H4 (cell line): ENCODE measurements at regions not wholly inside any gene's neighbourhood (a gene's known extent, or its start where the extent isn't known, plus 50 kb on each side); places are given as distances from the start of the nearest gene placed in this dataset.
"Not testable (repeated sequence)": the region's sequence is repeated elsewhere in the genome, so short reads cannot be mapped to it uniquely, and the experiment has no call there.

Experiments
- DNase-seq: peaks from one replicate; pipeline ENCODE4 v3.0.0-alpha.2; 2015; ENCODE audit warnings: low spot score

DNA sequence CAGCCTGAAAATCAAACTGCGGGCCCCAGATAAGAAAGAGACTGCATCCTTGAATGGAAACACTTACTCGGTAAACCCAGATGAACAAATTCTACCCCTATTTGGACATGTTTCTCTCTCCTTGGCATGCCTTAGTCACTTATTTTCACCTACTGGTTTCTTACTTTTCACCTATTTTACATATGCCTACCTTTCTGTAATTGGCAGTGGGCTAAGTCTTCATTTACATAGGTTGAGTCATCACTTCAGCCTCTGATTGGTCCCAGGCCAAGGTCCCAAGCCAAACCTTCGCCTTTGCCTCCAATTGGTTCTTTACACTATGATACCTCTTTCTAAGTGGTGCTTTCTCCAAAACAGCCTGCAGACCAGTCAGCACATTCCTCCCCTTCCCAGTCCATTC is 111.3 kb downstream of the DYRK2 start:
- DNase-seq: no peak

DNA sequence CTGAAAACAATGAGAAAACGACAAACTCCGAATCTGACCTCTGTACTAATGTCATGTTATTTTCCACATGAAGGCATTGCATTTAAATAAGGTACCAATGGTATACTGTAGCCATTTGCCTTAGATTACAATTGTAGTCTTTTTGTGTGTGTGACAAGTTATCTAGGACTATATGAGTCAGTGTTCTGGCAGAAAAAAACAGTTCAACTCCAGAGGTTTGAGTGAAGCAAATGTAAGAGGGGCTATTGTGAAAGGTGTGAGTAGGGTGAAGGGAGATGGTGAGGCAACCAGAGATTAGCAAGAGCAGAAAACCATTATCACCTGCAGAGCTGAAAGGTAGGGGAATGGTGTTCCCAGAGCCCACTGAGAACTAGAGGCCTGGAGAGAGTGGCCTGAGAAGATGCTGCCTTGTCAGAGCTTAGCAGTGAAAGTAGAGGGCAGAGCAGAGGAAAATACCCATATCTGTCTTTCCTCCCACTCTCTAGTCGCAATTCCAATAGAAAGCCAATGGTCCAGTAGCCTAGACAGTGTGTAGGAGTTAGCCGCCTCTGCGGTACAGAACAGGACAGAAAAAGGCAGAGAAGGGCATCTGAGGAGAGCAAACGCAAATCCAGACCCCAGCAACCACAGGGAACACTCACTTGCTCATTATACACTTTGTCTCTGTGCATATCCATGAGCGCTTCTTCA is 112.2 kb downstream of the DYRK2 start:
- DNase-seq: no peak

DNA sequence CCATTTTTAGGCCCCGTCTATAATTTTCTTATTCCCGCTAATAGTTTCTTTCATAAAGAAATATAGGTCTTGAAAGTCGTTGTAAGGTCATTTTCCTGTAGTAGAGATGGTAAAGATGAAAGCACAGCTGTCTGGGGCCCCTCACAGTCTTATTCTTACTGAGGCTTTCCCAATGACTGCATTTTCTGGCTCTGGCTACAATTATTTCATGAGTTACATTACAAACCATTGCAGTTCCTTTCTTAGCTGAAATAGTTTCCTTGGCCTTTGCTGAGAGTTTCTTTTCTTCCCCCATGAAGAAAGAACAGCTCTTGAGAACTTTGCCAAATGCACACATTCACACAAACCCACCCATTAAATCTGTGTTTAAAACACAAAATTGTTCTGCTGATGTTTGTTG is 113.0 kb downstream of the DYRK2 start:
- no peak for DNase-seq

DNA sequence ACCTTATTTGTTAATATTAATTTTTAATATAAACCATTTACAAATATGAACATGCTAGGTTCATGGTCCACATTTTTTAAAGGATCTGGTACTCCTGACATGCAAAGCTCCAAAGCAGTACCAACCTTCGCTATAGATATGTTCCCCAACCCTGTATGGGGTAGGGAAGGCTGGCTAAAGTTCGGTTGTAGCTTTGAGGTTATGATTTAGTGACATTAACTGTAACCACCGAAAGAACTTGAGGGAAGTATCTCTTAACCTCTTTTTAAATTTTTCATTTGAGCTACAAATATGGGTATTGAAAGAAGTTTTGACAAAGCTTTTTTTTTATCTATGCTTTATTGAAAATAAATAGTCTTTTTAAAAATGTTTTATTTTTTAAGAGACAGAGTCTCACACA is 115.5 kb downstream of the DYRK2 start:
- no peak for DNase-seq

- DNase-seq: no peak
These were observed 116.5 kb downstream of the DYRK2 start for GRCh38 chr12:67764946-67765619.

- DNase-seq: peak; percentile 32
These were observed 117.5 kb downstream of the DYRK2 start for GRCh38 chr12:67765776-67766766.

DNA sequence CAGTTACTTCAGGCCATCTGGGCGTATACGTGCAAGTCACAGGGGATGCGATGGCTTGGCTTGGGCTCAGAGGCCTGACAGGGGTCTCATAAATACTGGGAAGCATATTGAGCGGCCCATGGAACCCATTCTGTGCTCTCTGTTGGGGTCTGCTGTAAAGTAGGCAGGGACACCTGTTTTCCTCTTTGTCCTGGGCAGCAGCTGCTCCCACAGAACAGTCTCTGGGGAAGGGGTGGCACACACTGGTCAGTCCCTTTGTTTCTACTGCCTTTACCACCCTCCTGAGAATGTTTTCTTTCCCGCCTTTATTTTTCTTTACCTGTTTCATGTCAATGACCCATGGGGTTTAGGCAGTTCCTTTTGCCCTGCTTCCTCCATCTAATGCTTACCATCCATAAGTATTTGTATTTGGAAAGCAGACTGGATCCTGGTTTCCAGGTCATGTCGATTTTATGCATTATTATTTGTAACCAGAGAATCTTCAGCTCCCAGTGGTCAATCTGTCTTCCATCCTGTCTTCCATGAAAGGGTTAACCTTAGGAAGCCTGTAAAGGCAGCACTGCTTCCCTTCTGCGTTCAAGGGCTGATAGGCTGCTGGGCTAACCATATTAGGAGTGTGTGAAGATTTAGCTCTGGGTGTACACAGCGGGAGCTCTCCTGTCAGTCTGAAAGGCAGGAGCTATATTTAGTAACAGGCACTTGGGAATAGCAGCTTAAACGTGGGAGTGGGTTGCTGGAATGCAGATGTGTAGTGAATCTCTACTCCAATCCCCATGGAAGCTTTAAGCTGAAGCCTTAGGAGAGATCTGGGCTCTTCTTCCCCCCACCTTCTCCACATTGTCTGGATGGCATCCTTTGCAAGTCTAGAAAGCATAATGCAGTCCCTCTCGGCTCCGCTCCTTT is 124.0 kb downstream of the DYRK2 start:
- DNase-seq: no peak

DNA sequence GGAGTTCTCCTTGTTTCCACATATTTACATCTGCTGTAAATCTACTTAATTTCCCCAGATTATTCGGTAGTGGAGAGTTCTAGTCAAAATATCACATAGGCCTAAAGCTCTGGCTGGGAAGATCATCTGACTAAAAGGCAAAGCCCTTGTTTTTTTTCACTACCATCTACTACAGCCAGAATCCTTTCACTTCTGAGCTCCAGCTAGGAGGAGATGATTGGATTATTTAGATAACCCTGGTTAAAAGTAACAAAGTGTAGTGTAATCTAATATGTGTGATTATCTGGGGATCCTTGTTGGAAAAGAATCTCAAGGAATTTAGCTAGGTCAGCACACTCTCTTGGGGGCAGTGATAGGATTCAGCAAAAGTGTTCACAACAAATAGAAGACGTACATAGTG is 125.4 kb downstream of the DYRK2 start:
- DNase-seq: no peak

DNA sequence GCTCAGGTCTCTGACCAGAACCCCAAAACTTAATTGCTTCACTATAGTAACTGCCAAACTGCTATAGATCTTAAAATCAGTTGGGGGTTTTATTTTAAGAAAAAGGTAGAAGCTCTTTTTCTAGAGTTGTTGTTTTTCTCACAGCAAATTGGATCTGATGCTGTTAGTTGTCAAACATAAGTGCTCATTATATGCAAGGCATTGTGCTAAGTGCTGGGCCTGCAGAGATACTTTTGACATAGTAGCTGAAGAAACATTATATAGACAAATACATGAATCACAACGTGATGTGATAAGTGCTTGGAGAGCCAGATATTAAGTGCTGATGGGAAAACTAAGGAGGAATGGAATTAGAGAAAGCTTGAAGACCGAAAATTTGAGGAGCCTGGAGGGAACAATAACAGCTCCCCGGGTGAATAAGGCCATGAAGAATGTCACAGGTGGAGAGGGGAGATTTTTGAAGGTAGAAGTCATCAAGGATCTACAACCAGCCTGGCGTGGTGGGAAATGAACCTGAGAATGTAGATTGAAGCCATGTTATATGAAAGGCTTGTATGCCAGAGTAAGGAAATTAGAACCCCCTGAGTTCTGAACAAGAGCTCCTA is 126.5 kb downstream of the DYRK2 start:
- no peak for DNase-seq

- DNase-seq: no peak
These were observed 132.1 kb downstream of the DYRK2 start for GRCh38 chr12:67780580-67781084.

- no peak for DNase-seq
These were observed 134.0 kb downstream of the DYRK2 start for GRCh38 chr12:67782573-67782972.

GRCh38 chr12:67783393-67783792 is 134.8 kb downstream of the DYRK2 start:
- DNase-seq: no peak

DNA sequence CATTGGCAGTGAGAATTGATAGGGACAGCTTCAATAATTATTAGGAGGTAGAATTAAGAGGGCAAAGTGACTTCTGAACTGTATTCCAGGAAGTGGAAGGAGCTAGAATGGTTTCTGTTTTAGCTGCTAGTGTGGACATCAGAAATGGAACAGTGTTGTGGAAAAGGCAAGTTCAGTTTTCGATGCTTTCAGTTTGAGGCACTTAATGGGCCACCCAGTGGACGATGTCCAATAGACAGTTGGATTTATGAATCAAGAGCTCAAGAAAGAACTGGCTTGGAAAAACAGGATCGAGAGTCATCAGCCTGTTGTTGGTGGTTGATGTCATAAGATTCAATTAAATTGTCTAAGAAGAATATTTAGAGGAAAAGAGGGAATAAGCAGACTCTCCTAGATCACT is 136.3 kb downstream of the DYRK2 start:
- no peak for DNase-seq

- no peak for DNase-seq
These were observed 137.5 kb downstream of the DYRK2 start for GRCh38 chr12:67786086-67786485.

DNA sequence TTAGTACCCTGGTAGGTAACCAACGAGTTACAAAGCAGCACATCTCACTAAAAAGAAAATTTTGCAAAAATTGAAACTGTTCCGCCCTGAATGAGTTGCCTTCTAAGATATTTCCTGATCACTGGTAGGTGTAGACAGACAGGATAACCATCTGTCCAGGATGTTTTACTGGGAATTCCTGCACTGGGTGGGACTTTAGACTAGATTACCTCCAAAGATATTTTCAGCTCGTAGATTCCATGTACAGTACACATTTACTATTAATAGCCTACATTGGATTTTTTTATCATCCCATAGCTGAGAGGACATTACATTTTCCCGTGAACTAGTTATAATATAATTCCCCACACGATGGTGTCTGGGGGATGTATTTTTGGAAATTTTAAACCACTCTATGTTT is 139.6 kb downstream of the DYRK2 start:
- DNase-seq: no peak

DNA sequence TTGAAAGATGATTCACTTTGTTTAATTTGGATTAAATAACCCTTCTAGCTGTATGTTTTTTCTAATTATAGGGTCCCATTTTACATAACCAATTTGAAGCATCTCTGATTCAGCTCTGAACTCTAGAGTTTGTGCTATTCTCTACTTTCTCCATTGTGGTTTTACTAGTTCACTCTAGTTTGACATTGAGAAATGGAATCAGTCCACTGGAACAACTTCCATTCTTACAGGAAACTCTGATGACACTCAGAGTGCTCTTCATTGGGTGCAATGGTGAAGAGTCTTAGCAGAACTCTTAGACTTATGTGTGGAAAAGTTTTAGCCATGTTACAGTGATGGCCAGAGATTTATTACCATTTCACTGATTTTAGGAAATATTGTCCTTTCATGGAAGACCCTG is 140.7 kb downstream of the DYRK2 start:
- no peak for DNase-seq

DNA sequence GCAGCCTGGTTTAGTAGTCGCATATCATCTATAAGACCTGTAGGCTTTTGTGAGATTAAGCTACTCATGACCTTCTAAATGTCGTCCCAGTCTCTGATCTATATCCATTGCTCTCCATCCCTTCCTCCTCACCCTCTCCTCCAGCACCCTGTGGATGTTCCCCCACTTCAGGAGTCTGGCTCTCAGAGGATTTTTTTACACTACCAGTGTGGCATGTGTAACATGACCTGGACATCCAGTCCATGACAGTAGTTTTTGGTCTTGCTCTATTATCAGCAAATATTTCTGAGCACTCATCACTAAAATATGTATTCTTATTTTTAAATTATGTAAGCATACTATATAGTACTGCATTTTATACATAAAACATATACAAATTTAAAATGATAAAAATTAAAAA is 142.1 kb downstream of the DYRK2 start:
- no peak for DNase-seq

- DNase-seq: not testable (repeated sequence)
These were observed 142.8 kb downstream of the DYRK2 start for GRCh38 chr12:67791362-67791761.

DNA sequence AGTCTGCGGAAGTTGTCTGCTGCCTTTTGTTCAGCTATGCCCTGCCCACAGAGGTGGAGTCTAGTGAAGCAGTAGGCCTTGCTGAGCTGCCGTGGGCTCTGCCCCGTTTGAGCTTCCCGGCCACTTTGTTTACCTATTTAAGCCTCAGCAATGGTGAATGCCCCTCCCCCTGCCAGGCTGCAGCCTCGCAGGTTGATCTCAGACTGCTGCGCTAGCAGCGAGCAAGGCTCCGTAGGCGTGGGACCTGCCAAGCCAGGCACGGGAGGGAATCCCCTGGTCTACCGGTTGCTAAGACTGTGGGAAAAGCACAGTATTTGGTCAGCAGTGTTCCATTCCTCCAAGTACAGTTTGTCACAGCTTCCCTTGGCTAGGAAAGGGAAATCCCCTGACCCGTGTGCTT is 143.6 kb downstream of the DYRK2 start:
- no peak for DNase-seq

DNA sequence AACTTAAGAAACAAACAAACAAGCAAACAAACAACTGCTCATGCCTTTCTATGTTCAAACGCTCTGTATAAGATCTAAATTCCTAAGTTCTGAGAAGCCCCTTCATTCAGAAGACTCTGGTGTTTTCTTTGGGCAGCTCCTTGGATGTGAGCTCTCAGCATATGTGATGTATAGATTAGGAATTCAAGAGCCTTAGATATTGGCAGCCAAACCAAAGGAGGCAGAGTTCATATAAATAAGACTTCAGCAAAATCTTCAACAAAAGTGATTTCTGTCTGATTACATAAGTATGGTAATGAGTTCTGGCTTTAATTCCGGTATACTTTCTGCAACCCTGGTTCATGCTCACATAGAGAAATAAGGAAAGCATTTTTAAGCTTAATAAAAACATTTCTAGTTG is 145.6 kb downstream of the DYRK2 start:
- no peak for DNase-seq

DNA sequence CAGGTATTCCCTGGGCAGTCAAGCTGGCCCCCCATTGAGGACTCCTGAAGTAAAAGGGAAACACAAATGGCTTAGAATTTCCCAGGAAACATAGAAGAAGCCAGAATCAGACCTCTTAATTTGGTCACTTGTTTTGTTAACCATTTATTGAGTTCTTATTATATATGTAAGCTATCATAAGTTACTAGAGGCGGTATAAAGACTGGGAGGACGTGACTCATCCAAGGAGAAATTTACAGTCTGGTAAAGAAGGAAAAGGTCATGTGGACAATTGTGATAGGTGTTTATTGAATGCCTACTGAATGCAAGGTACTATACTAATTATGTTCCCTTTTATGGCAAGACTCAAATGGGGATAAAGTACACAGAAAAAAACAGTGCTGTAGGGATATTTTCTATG is 146.7 kb downstream of the DYRK2 start:
- no peak for DNase-seq
